Loucy (cell line): ENCODE measurements at regions not wholly inside any gene's neighbourhood (a gene's known extent, or its start where the extent isn't known, plus 50 kb on each side); places are given as distances from the start of the nearest gene placed in this dataset.

ENCODE experiments used
- CTCF ChIP-seq: fragments of 200-600 bp; sonication (generic); conservative IDR thresholded peaks from 2 replicates; pipeline ENCODE4 v1.5.1; 2014; ENCODE audit warnings: mild to moderate bottlenecking, antibody characterized with exemption, low read length
- EZH2phosphoT487 ChIP-seq: fragments of 200-600 bp; IDR thresholded peaks from 2 replicates; pipeline ENCODE4 v1.6.1; 2018; ENCODE audit warnings: antibody characterized with exemption, mild to moderate bottlenecking, moderate library complexity, borderline replicate concordance

- no peak for TF ChIP-seq CTCF
- TF ChIP-seq EZH2phosphoT487 = no peak
These were observed 309.8 kb downstream of the NFIB start for GRCh38 chr9:14004110-14004509.
